CD14-positive monocyte (primary cell): ENCODE measurements at regions not wholly inside any gene's neighbourhood (a gene's known extent, or its start where the extent isn't known, plus 50 kb on each side); places are given as distances from the start of the nearest gene placed in this dataset.

ENCODE experiments used
- DNase-seq, 3 donors: peaks; one replicate each; pipeline ENCODE4 v3.0.0-alpha.2; 2011 to 2022
- H2AFZ ChIP-seq: 2 replicates; pipeline ENCODE4 v1.6.0; 2012; ENCODE audit warnings: mild to moderate bottlenecking, low read depth, low read length, inconsistent platforms; ENCODE audit not compliant: insufficient read depth, poor library complexity, severe bottlenecking
- H3K27ac ChIP-seq, 2 donors: 1 replicate in 1 of 2; 2 replicates in 1 of 2; pipeline ENCODE4 v1.5.1; 2012 to 2013; ENCODE audit warnings: low read length in 2 of 2, control low read depth in 1 of 2, inconsistent platforms in 1 of 2, low read depth in 1 of 2, mild to moderate bottlenecking in 1 of 2
- H3K27me3 ChIP-seq, 2 donors: one replicate each; pipeline versions ENCODE4 v1.6.0 to v1.6.1; 2011 to 2013; ENCODE audit warnings: low read length in 2 of 2; ENCODE audit not compliant: control insufficient read depth in 2 of 2, insufficient read depth in 2 of 2
- H3K36me3 ChIP-seq, 2 donors: replicated peaks in 1 of 2; 1 replicate in 1 of 2; 2 replicates in 1 of 2; pipeline versions ENCODE4 v1.5.1 to v1.6.1; 2012 to 2013; ENCODE audit warnings: low read length in 2 of 2, control low read depth in 1 of 2, inconsistent platforms in 1 of 2, mild to moderate bottlenecking in 1 of 2; ENCODE audit not compliant: insufficient read depth in 2 of 2, control insufficient read depth in 1 of 2
- H3K4me1 ChIP-seq, 2 donors: 1 replicate in 1 of 2; 2 replicates in 1 of 2; pipeline versions ENCODE4 v1.5.1 to v1.6.1; 2012 to 2013; ENCODE audit warnings: low read length in 2 of 2, control low read depth in 1 of 2, inconsistent platforms in 1 of 2, mild to moderate bottlenecking in 1 of 2, moderate library complexity in 1 of 2; ENCODE audit not compliant: insufficient read depth in 2 of 2, control insufficient read depth in 1 of 2
- H3K4me2 ChIP-seq: replicated peaks from 2 replicates; pipeline ENCODE3; 2012; ENCODE audit warnings: low read length, moderate library complexity, mild to moderate bottlenecking; ENCODE audit not compliant: poor library complexity, severe bottlenecking; ENCODE audit errors: extremely low read depth
- H3K4me3 ChIP-seq, 3 experiments: fragments of 200-600 bp in 1 of 3; sonication (generic) in 1 of 3; replicated peaks in 1 of 3; 1 replicate in 2 of 3; 2 replicates in 1 of 3; pipeline ENCODE4 v1.5.1; 2011 to 2013; ENCODE audit warnings: low read length in 3 of 3, mild to moderate bottlenecking in 3 of 3, control low read depth in 2 of 3, low read depth in 2 of 3, inconsistent platforms in 1 of 3, moderate library complexity in 1 of 3
- H3K79me2 ChIP-seq: 2 replicates; pipeline ENCODE4 v1.6.0; 2012; ENCODE audit warnings: mild to moderate bottlenecking, control low read depth, inconsistent platforms, low read length, moderate library complexity; ENCODE audit not compliant: insufficient read depth
- H3K9ac ChIP-seq: 2 replicates; pipeline ENCODE4 v1.6.0; 2017; ENCODE audit warnings: low read length, mild to moderate bottlenecking; ENCODE audit not compliant: insufficient read depth, poor library complexity, severe bottlenecking
- H3K9me3 ChIP-seq, 2 donors: replicated peaks in 1 of 2; 1 replicate in 1 of 2; 2 replicates in 1 of 2; pipeline versions ENCODE4 v1.5.1 to v1.6.1; 2012 to 2013; ENCODE audit warnings: low read length in 2 of 2, control low read depth in 1 of 2; ENCODE audit not compliant: control insufficient read depth in 1 of 2, insufficient read depth in 1 of 2
- H4K20me1 ChIP-seq: 2 replicates; pipeline ENCODE4 v1.6.0; 2012; ENCODE audit warnings: mild to moderate bottlenecking, low read length, control low read depth, moderate library complexity; ENCODE audit not compliant: insufficient read depth
- H3K27ac Mint-ChIP-seq, 7 donors: one replicate each; pipeline ENCODE4 v1.8.0; 2020; ENCODE audit warnings: mild to moderate bottlenecking in 7 of 7, mixed read lengths in 7 of 7, moderate library complexity in 6 of 7, inconsistent platforms in 2 of 7
- H3K27me3 Mint-ChIP-seq, 3 donors: one replicate each; pipeline ENCODE4 v1.8.0; 2021 to 2022; ENCODE audit warnings: low read depth in 3 of 3, mild to moderate bottlenecking in 3 of 3, mixed read lengths in 3 of 3, moderate library complexity in 3 of 3, inconsistent platforms in 1 of 3
- H3K36me3 Mint-ChIP-seq, 2 donors: one replicate each; pipeline ENCODE4 v1.8.0; 2020; ENCODE audit warnings: mixed read lengths in 2 of 2, inconsistent platforms in 1 of 2, mild to moderate bottlenecking in 1 of 2
- H3K4me1 Mint-ChIP-seq: one replicate; pipeline ENCODE4 v1.8.0; 2020; ENCODE audit warnings: mild to moderate bottlenecking, mixed read lengths
- H3K4me3 Mint-ChIP-seq, 2 donors: one replicate each; pipeline ENCODE4 v1.8.0; 2020; ENCODE audit warnings: mild to moderate bottlenecking in 2 of 2, mixed read lengths in 2 of 2, moderate library complexity in 1 of 2
- H3K9me3 Mint-ChIP-seq, 7 donors: one replicate each; pipeline ENCODE4 v1.8.0; 2020 to 2022; ENCODE audit warnings: mixed read lengths in 7 of 7, mild to moderate bottlenecking in 6 of 7, moderate library complexity in 6 of 7, inconsistent platforms in 2 of 7
- WGBS: methylation state at CpG from one replicate; pipeline ENCODE4 v1.1.5; 2013; ENCODE audit warnings: missing lambda C conversion rate; ENCODE audit not compliant: insufficient coverage; 5-methylcytosine and 5-hydroxymethylcytosine counted together
- intact Hi-C, 2 donors: fragments of 100-400 bp; cut with micrococcal nuclease; formaldehyde crosslinking; loops; one replicate each; pipeline versions ENCODE4 v1.15.0 to v1.15.1; 2023
- TF ChIP-seq, protein P1 (sequence below): fragments of 200-600 bp; IDR thresholded peaks from one replicate; pipeline ENCODE4 v1.8.0; 2022; ENCODE audit warnings: antibody characterized with exemption, mild to moderate bottlenecking

DNA sequence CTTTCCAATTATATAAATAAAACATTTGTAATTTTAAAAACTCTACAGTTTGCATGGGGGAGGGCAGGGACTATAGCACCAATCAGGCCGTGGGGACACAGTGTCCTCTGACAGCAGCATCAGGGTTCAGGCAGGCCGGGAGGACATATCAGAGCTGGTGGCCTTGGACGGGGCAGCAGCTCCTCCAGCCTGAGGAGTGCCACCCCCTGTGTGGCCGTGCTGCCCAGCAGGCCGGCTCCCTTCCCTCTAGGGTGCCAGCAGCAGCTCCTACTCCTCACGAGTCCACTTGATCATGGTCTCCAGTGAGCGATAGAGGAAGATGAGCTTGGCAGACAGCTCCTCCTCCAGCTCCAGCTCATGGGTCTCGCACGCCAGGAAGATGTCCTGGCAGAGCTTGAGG is 144.0 kb upstream of the PHACTR3 start:
- no peaks in the 10 kb centered on the region for H3K9me3 ChIP-seq
- no peak overlapping the region for H3K27ac Mint-ChIP-seq
- no peaks in the 10 kb centered on the region for H3K36me3 ChIP-seq
- no peaks in the 10 kb centered on the region for H3K79me2 ChIP-seq
- H3K9me3 Mint-ChIP-seq, result peaks cover 0 to 11% (median 4%) of the 10 kb centered on the region in 7 donors
- H3K4me1 Mint-ChIP-seq, result no peaks in the 10 kb centered on the region
- no peaks in the 10 kb centered on the region for H4K20me1 ChIP-seq
- H3K4me2 ChIP-seq, result no peak overlapping the region
- H3K4me3 ChIP-seq, result no peak overlapping the region
- peaks cover 0 to 3% of the 10 kb centered on the region in 2 donors for H3K27me3 ChIP-seq
- no peak for DNase-seq
- H3K36me3 Mint-ChIP-seq, result no peaks in the 10 kb centered on the region
- H3K27ac ChIP-seq, result no peak overlapping the region
- intact Hi-C loops, result no loop called here
- H3K4me3 Mint-ChIP-seq, result no peak overlapping the region
- TF ChIP-seq, protein P1, sequence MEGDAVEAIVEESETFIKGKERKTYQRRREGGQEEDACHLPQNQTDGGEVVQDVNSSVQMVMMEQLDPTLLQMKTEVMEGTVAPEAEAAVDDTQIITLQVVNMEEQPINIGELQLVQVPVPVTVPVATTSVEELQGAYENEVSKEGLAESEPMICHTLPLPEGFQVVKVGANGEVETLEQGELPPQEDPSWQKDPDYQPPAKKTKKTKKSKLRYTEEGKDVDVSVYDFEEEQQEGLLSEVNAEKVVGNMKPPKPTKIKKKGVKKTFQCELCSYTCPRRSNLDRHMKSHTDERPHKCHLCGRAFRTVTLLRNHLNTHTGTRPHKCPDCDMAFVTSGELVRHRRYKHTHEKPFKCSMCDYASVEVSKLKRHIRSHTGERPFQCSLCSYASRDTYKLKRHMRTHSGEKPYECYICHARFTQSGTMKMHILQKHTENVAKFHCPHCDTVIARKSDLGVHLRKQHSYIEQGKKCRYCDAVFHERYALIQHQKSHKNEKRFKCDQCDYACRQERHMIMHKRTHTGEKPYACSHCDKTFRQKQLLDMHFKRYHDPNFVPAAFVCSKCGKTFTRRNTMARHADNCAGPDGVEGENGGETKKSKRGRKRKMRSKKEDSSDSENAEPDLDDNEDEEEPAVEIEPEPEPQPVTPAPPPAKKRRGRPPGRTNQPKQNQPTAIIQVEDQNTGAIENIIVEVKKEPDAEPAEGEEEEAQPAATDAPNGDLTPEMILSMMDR, result no peak
- no peak overlapping the region for H3K9ac ChIP-seq
- WGBS, result 83% methylated on average over 8 of the region's 9 CpGs
- no peaks in the 10 kb centered on the region for H3K4me1 ChIP-seq
- peaks cover 5 to 11% (median 11%) of the 10 kb centered on the region in 3 donors for H3K27me3 Mint-ChIP-seq
- H2AFZ ChIP-seq, result no peak overlapping the region

DNA sequence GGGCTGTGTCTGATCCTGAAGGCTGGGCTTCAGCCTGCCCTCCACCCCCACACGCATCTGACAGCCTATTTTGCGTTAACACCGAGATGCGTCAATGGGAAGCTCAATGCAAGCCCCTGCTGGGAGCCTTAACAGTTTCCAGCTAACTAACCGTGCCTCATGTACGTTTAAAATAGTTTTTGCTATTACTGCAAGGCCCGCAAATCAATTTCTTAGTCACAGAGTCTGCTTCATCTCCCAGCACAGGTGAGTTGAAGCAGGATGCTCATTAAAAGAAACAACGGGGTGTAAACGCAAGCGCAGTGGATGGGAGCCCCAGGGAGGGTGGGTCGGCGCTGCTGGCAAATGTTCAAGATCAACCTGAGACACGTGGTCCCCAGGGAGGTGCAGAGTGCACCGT is 142.8 kb upstream of the PHACTR3 start:
- WGBS, result 64% methylated on average over 10 of the region's 14 CpGs

More for the DNA sequence above, 142.8 kb upstream of the PHACTR3 start:
- Histone ChIP-seq H3K9ac (no peak overlapping the region), H3K4me3 (no peak overlapping the region), H3K79me2 (no peaks in the 10 kb centered on the region), H3K27me3 (peaks cover 0 to 1% of the 10 kb centered on the region in 2 donors), H3K4me2 (no peak overlapping the region), H4K20me1 (no peaks in the 10 kb centered on the region), H3K4me1 (no peaks in the 10 kb centered on the region), H3K27ac (no peak overlapping the region), H2AFZ (no peak overlapping the region), H3K9me3 (no peaks in the 10 kb centered on the region), H3K36me3 (no peaks in the 10 kb centered on the region)
- intact Hi-C loops, result no loop called here
- Mint-ChIP-seq H3K27me3 (peaks cover 5 to 9% (median 8%) of the 10 kb centered on the region in 3 donors), H3K4me1 (no peaks in the 10 kb centered on the region), H3K36me3 (no peaks in the 10 kb centered on the region), H3K9me3 (peaks cover 0 to 11% (median 4%) of the 10 kb centered on the region in 7 donors), H3K4me3 (no peak overlapping the region), H3K27ac (no peak overlapping the region)
- TF ChIP-seq, protein P1, result no peak
- DNase-seq, result no peak
